HCT116 (cell line): ENCODE measurements at regions not wholly inside any gene's neighbourhood (a gene's known extent, or its start where the extent isn't known, plus 50 kb on each side); places are given as distances from the start of the nearest gene placed in this dataset.

Experiments used
- ATF3 ChIP-seq: IDR thresholded peaks from 2 replicates; pipeline ENCODE4 v1.6.1; 2012
- EZH2 ChIP-seq: fragments of 200-600 bp; sonication (generic); IDR thresholded peaks from 2 replicates; pipeline ENCODE4 v1.6.1; 2017; ENCODE audit warnings: antibody characterized with exemption, mixed run types
- YY1 ChIP-seq: IDR thresholded peaks from 2 replicates; pipeline ENCODE4 v1.6.1; 2011; ENCODE audit warnings: low read length, low read depth, moderate library complexity, mild to moderate bottlenecking; ENCODE audit not compliant: insufficient replicate concordance; ENCODE audit errors: extremely low read depth
- ZFX ChIP-seq: fragments of 450-650 bp; IDR thresholded peaks from 2 replicates; pipeline ENCODE4 v1.6.1; 2017
- TF ChIP-seq, protein P1 (sequence below), 3 experiments: fragments of 200-600 bp in 1 of 3; sonication (generic) in 1 of 3; IDR thresholded peaks in 2 of 3; conservative IDR thresholded peaks in 1 of 3; 2 replicates each; pipeline ENCODE4 v1.5.1; 2012 to 2017; ENCODE audit warnings: low read depth in 2 of 3, low read length in 2 of 3, antibody characterized with exemption in 1 of 3, borderline replicate concordance in 1 of 3, control low read depth in 1 of 3, mild to moderate bottlenecking in 1 of 3, mixed read lengths in 1 of 3, mixed run types in 1 of 3, moderate library complexity in 1 of 3; ENCODE audit not compliant: insufficient read depth in 1 of 3

DNA sequence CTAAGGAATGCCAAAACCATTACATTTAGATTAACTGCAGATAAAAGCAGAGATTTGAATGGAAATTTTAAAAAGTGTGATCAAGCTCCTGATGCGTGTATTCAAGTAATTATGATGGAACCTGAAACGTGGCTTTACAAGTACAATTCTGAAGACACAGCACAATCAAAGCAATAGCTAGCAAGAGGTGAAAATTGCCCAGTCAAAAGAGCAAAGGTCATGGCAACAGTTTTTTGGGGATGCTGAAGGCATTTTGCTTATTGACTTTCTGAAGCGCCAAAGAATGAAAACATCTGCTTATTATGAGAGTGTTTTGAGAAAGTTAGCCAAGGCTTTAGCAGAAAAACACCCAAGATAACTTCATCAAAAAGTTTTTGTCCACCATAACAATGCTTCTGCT is 389.6 kb upstream of the TENM4 start:
- TF ChIP-seq ATF3: no peak
- no peak for TF ChIP-seq ZFX
- TF ChIP-seq, protein P1, sequence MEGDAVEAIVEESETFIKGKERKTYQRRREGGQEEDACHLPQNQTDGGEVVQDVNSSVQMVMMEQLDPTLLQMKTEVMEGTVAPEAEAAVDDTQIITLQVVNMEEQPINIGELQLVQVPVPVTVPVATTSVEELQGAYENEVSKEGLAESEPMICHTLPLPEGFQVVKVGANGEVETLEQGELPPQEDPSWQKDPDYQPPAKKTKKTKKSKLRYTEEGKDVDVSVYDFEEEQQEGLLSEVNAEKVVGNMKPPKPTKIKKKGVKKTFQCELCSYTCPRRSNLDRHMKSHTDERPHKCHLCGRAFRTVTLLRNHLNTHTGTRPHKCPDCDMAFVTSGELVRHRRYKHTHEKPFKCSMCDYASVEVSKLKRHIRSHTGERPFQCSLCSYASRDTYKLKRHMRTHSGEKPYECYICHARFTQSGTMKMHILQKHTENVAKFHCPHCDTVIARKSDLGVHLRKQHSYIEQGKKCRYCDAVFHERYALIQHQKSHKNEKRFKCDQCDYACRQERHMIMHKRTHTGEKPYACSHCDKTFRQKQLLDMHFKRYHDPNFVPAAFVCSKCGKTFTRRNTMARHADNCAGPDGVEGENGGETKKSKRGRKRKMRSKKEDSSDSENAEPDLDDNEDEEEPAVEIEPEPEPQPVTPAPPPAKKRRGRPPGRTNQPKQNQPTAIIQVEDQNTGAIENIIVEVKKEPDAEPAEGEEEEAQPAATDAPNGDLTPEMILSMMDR (IDR thresholded peaks at IDR 0.05 in 2 of 3, conservative IDR thresholded peaks at IDR 0.05 in 1 of 3; ENCODE audit: borderline replicate concordance in 1 of 3, insufficient read depth in 1 of 3, low read depth in 2 of 3, low read length in 2 of 3): no peak
- no peak for TF ChIP-seq EZH2
- TF ChIP-seq YY1: no peak
